DND-41 (cell line): ENCODE measurements at regions not wholly inside any gene's neighbourhood (a gene's known extent, or its start where the extent isn't known, plus 50 kb on each side); places are given as distances from the start of the nearest gene placed in this dataset.

Experiments used
- ATAC-seq: fragments of 200-7000 bp; cut with Tn5 transposase; 3 replicates; pipeline ENCODE4 v1.9.1; 2021; ENCODE audit warnings: low read depth; ENCODE audit not compliant: insufficient read depth
- DNase-seq: peaks from one replicate; pipeline ENCODE4 v3.0.0-alpha.2; 2020
- H2AFZ ChIP-seq: 2 replicates; pipeline ENCODE4 v1.6.0; 2012; ENCODE audit warnings: low read depth, low read length
- H3K27ac ChIP-seq: 2 replicates; pipeline ENCODE4 v1.5.1; 2012; ENCODE audit warnings: low read length, inconsistent platforms
- H3K27me3 ChIP-seq: fragments of 200-600 bp; sonication (generic); 2 replicates; pipeline ENCODE4 v1.6.0; 2012; ENCODE audit warnings: low read length, mild to moderate bottlenecking, inconsistent platforms; ENCODE audit not compliant: insufficient read depth, poor library complexity
- H3K36me3 ChIP-seq: 2 replicates; pipeline ENCODE4 v1.5.1; 2012; ENCODE audit warnings: low read length, inconsistent platforms; ENCODE audit not compliant: insufficient read depth
- H3K4me1 ChIP-seq: 2 replicates; pipeline ENCODE4 v1.5.1; 2012; ENCODE audit warnings: mild to moderate bottlenecking, low read length; ENCODE audit not compliant: insufficient read depth
- H3K4me2 ChIP-seq: 2 replicates; pipeline ENCODE4 v1.6.0; 2012; ENCODE audit warnings: mild to moderate bottlenecking, moderate library complexity, low read length, inconsistent platforms; ENCODE audit not compliant: insufficient read depth
- H3K4me3 ChIP-seq, 2 experiments: fragments of 200-600 bp in 1 of 2; shearing (Covaris generic) in 1 of 2; 2 replicates each; pipeline ENCODE4 v1.5.1; 2012 to 2016; ENCODE audit warnings: inconsistent platforms in 2 of 2, low read length in 2 of 2, mild to moderate bottlenecking in 2 of 2, low read depth in 1 of 2, moderate library complexity in 1 of 2
- H3K79me2 ChIP-seq: 2 replicates; pipeline ENCODE4 v1.6.0; 2012; ENCODE audit warnings: low read length, inconsistent platforms; ENCODE audit not compliant: insufficient read depth
- H3K9ac ChIP-seq: 2 replicates; pipeline ENCODE4 v1.6.0; 2012; ENCODE audit warnings: low read depth, mild to moderate bottlenecking, inconsistent platforms, low read length, moderate library complexity
- H3K9me3 ChIP-seq: 2 replicates; pipeline ENCODE4 v1.5.1; 2012; ENCODE audit warnings: low read length, moderate library complexity, mild to moderate bottlenecking, inconsistent platforms; ENCODE audit not compliant: insufficient read depth, severe bottlenecking
- H4K20me1 ChIP-seq: 2 replicates; pipeline ENCODE4 v1.6.0; 2012; ENCODE audit warnings: low read length; ENCODE audit not compliant: insufficient read depth
- EZH2 ChIP-seq: IDR thresholded peaks from 3 replicates; pipeline ENCODE4 v1.6.1; 2012; ENCODE audit warnings: borderline replicate concordance, low read depth, mild to moderate bottlenecking, moderate library complexity, low read length, inconsistent platforms; ENCODE audit not compliant: severe bottlenecking
- TF ChIP-seq, protein P1 (sequence below): IDR thresholded peaks from 2 replicates; pipeline ENCODE4 v1.5.1; 2012; ENCODE audit warnings: borderline replicate concordance, low read length, moderate library complexity, mild to moderate bottlenecking; ENCODE audit not compliant: poor library complexity, severe bottlenecking; ENCODE audit errors: extremely low read depth

DNA sequence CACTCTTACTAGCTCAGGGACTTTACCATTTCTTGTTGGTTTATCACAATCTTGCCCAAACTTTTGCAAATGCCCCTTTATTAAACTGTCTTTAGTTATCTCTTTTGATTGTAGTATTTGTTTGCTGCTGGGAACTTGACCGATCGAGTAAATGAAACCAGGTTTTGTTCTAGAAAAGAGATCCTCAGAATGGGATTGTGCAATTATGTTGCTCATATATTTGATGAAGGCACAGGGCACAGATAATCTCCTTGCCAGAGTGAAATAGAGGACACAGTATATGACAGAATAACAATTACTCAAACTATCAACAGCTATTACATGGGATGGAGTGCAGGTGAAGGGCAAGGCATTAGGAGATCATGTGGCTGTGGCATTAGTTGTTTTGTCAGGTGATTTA is 216.6 kb upstream of the RASGRP1 start:
- no peak for ATAC-seq
- Histone ChIP-seq H3K9ac (no peak overlapping the region), H3K9me3 (no peaks in the 10 kb centered on the region), H4K20me1 (no peaks in the 10 kb centered on the region), H2AFZ (no peak overlapping the region), H3K36me3 (no peaks in the 10 kb centered on the region), H3K79me2 (no peaks in the 10 kb centered on the region), H3K27ac (no peak overlapping the region), H3K4me1 (no peaks in the 10 kb centered on the region), H3K27me3 (no peaks in the 10 kb centered on the region), H3K4me3 (no peak overlapping the region), H3K4me2 (no peak overlapping the region)
- no peak for TF ChIP-seq EZH2
- TF ChIP-seq, protein P1, sequence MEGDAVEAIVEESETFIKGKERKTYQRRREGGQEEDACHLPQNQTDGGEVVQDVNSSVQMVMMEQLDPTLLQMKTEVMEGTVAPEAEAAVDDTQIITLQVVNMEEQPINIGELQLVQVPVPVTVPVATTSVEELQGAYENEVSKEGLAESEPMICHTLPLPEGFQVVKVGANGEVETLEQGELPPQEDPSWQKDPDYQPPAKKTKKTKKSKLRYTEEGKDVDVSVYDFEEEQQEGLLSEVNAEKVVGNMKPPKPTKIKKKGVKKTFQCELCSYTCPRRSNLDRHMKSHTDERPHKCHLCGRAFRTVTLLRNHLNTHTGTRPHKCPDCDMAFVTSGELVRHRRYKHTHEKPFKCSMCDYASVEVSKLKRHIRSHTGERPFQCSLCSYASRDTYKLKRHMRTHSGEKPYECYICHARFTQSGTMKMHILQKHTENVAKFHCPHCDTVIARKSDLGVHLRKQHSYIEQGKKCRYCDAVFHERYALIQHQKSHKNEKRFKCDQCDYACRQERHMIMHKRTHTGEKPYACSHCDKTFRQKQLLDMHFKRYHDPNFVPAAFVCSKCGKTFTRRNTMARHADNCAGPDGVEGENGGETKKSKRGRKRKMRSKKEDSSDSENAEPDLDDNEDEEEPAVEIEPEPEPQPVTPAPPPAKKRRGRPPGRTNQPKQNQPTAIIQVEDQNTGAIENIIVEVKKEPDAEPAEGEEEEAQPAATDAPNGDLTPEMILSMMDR, result no peak
- DNase-seq, result no peak

DNA sequence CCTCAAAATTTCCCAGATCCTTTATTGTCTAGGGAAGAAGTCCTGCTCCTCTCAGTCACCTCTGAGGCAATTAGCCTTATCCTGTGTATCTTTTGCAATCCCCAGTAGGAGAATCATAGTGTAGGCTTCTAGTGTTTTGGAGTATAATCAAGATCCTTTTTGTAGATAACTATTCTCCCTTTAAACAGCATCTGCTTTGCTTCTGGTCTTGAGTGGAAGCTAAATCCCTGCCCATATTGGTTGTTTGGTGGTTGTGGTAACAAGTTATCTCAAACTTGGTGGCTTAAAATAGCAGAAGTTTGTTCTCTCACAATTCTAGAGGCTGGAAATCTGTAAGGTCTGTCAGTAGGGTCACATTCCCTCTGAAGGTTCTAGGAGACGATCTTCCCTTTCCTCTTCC is 217.5 kb upstream of the RASGRP1 start:
- no peaks in the 10 kb centered on the region for H3K79me2 ChIP-seq
- TF ChIP-seq, protein P1, result no peak
- TF ChIP-seq EZH2, result no peak
- no peak overlapping the region for H2AFZ ChIP-seq
- no peak overlapping the region for H3K27ac ChIP-seq
- no peaks in the 10 kb centered on the region for H3K9me3 ChIP-seq
- H3K4me1 ChIP-seq, result no peaks in the 10 kb centered on the region
- H3K4me3 ChIP-seq, result no peak overlapping the region
- no peaks in the 10 kb centered on the region for H3K36me3 ChIP-seq
- no peak for ATAC-seq
- no peak overlapping the region for H3K4me2 ChIP-seq
- no peak for DNase-seq
- no peak overlapping the region for H3K9ac ChIP-seq
- no peaks in the 10 kb centered on the region for H3K27me3 ChIP-seq
- no peaks in the 10 kb centered on the region for H4K20me1 ChIP-seq

- H3K79me2 ChIP-seq, result no peaks in the 10 kb centered on the region
- TF ChIP-seq, protein P1, result no peak
- TF ChIP-seq EZH2, result no peak
- H3K27ac ChIP-seq, result no peak overlapping the region
- no peak overlapping the region for H3K4me2 ChIP-seq
- no peak overlapping the region for H3K4me3 ChIP-seq
- H2AFZ ChIP-seq, result no peak overlapping the region
- ATAC-seq (no peak), DNase-seq (no peak)
- no peaks in the 10 kb centered on the region for H3K9me3 ChIP-seq
- peaks cover 7% of the 10 kb centered on the region for H3K27me3 ChIP-seq
- H4K20me1 ChIP-seq, result no peaks in the 10 kb centered on the region
- no peaks in the 10 kb centered on the region for H3K36me3 ChIP-seq
- no peak overlapping the region for H3K9ac ChIP-seq
- no peaks in the 10 kb centered on the region for H3K4me1 ChIP-seq
These were observed 224.3 kb upstream of the RASGRP1 start for GRCh38 chr15:38788918-38789317.

DNA sequence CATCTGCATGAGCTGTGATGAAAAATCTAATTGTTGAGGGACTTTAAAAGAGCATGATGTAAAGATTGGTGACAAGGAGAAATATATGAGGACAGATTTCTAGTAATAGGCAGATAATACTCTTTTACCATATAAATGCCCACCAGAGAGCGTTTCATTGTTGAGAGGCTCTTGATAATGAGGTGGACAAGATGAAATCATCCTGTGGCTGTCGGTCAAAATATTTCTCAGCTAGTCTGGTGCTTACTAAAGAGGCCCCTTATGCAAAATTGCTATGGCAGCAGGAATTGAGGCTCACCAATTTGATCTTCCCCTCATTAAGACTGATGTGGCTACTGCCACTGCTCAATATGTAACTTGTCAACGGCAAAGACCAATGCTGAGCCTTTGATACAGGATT is 225.0 kb upstream of the RASGRP1 start:
- Histone ChIP-seq H3K79me2 (no peaks in the 10 kb centered on the region), H3K36me3 (no peaks in the 10 kb centered on the region), H3K27me3 (peaks cover 13% of the 10 kb centered on the region), H3K9me3 (no peaks in the 10 kb centered on the region), H2AFZ (no peak overlapping the region), H3K4me2 (no peak overlapping the region), H3K4me3 (no peak overlapping the region), H4K20me1 (no peaks in the 10 kb centered on the region), H3K27ac (no peak overlapping the region), H3K4me1 (no peaks in the 10 kb centered on the region), H3K9ac (no peak overlapping the region)
- no peak for DNase-seq
- TF ChIP-seq, protein P1, result no peak
- no peak for TF ChIP-seq EZH2
- no peak for ATAC-seq
